ENCODE measurements at regions not wholly inside any gene's neighbourhood (a gene's known extent, or its start where the extent isn't known, plus 50 kb on each side); places are given as distances from the start of the nearest gene placed in this dataset.
"Not testable (repeated sequence)": the region's sequence is repeated elsewhere in the genome, so short reads cannot be mapped to it uniquely, and the experiment has no call there.

DNA sequence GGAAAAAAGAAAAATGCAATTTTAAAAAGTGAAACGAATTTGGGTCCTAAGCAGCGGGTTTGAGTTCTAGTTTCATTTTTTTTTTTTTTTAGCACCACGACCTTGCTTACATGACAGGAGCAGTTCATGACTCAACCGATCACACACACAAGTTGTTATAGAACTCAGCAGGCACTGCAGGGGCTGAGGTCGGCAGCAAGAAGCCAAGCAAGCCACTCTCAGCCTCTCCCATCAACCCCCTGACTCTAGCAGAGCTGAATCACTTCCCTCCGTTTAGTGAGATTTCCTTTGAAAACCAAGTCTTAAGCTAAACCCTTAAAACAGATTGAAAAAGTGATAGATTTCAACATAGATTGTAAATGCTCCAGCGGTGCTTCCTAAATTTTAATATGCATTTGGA, 520.8 kb downstream of the HAPSTR1 start:
- H3K36me3 ChIP-seq (ENCODE audit: insufficient read depth, low read length): no peaks in the 10 kb centered on the region
- peaks cover 5% of the 10 kb centered on the region; the same call in 1 of the 2 replicates for H3K4me1 ChIP-seq (ENCODE audit: insufficient read depth, low read length)
- 45% methylated on average over 7 of the region's 7 CpGs for WGBS
- no peaks in the 10 kb centered on the region for H3K9me3 ChIP-seq (ENCODE audit: insufficient read depth, low read depth, low read length)
- H3K4me3 ChIP-seq (ENCODE audit: low read length): no peak overlapping the region
- no peak overlapping the region for H3K27ac ChIP-seq (ENCODE audit: low read depth, low read length)
- H3K9ac ChIP-seq (ENCODE audit: low read depth, low read length): no peak overlapping the region
- H3K27me3 ChIP-seq (ENCODE audit: insufficient read depth, low read length): no peaks in the 10 kb centered on the region

DNA sequence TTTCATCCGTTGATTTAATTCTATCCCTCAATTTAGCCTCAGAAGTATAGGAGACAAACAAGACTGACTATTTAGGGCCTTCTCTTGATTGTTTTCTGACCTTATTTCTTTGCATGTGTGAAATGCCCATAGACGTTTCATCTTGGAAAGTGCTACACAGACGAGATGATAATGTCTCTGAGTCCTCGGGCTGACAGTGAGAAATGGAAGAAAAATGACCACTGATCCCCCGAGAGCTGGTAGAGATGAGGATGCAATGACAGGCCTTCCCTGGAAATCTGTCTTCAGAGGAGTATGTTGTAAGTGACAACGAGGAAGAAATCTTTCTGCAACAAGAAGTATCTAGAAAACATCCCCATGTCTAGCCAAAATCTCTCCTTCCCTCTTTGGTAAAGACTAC, 522.9 kb downstream of the HAPSTR1 start:
- no peak overlapping the region for H3K4me3 ChIP-seq (ENCODE audit: low read length)
- 91% methylated on average over 6 of the region's 6 CpGs for WGBS
- H3K4me1 ChIP-seq (ENCODE audit: insufficient read depth, low read length): peaks cover 5% of the 10 kb centered on the region; the same call in 1 of the 2 replicates

GRCh38 chr16:9622268-9622667, 530.8 kb downstream of the HAPSTR1 start:
- 95% methylated on average over 4 of the region's 4 CpGs for WGBS
- H3K4me1 ChIP-seq (ENCODE audit: insufficient read depth, low read length): no peaks in the 10 kb centered on the region
- H3K4me3 ChIP-seq (ENCODE audit: low read length): no peak overlapping the region
- no peaks in the 10 kb centered on the region for H3K36me3 ChIP-seq (ENCODE audit: insufficient read depth, low read length)
- H3K9ac ChIP-seq (ENCODE audit: low read depth, low read length): no peak overlapping the region
- H3K27ac ChIP-seq (ENCODE audit: low read depth, low read length): no peak overlapping the region
- H3K9me3 ChIP-seq (ENCODE audit: insufficient read depth, low read depth, low read length): 0 out of 2 replicates have a peak, but pooled peaks cover 5% of the 10 kb centered on the region
- H3K27me3 ChIP-seq (ENCODE audit: insufficient read depth, low read length): no peaks in the 10 kb centered on the region

More for the DNA sequence above, 522.9 kb downstream of the HAPSTR1 start:
- H3K9ac ChIP-seq (ENCODE audit: low read depth, low read length): no peak overlapping the region
- H3K27ac ChIP-seq (ENCODE audit: low read depth, low read length): no peak overlapping the region
- no peaks in the 10 kb centered on the region for H3K36me3 ChIP-seq (ENCODE audit: insufficient read depth, low read length)
- H3K9me3 ChIP-seq (ENCODE audit: insufficient read depth, low read depth, low read length): no peaks in the 10 kb centered on the region
- no peaks in the 10 kb centered on the region for H3K27me3 ChIP-seq (ENCODE audit: insufficient read depth, low read length)

DNA sequence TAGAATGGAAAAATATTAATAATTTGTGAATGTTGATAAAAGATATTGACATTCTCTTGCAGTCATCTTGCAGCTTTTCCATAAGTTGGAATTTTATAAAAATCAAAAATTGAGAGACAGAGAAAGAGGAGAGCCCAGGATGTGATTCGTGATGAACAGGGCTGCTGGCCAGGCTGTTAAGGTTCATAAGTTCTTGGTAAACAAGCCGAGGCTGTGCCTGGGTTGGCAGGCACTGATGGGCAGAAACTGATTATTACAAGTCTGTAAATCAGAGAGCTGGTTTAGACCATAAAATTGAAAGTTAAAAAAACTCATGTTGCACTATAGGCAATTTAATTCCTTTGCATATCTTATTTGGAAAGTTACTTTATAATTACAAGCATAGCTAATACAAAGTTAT, 533.7 kb downstream of the HAPSTR1 start:
- H3K36me3 ChIP-seq (ENCODE audit: insufficient read depth, low read length): no peaks in the 10 kb centered on the region
- H3K4me3 ChIP-seq (ENCODE audit: low read length): no peak overlapping the region
- no peak overlapping the region for H3K27ac ChIP-seq (ENCODE audit: low read depth, low read length)
- no peak overlapping the region for H3K9ac ChIP-seq (ENCODE audit: low read depth, low read length)
- no peaks in the 10 kb centered on the region for H3K4me1 ChIP-seq (ENCODE audit: insufficient read depth, low read length)
- WGBS: 90% methylated on average over 2 of the region's 2 CpGs
- 0 out of 2 replicates have a peak, but pooled peaks cover 4% of the 10 kb centered on the region for H3K9me3 ChIP-seq (ENCODE audit: insufficient read depth, low read depth, low read length)
- H3K27me3 ChIP-seq (ENCODE audit: insufficient read depth, low read length): no peaks in the 10 kb centered on the region

GRCh38 chr16:9627427-9627826, 536.0 kb downstream of the HAPSTR1 start:
- H3K36me3 ChIP-seq (ENCODE audit: insufficient read depth, low read length): no peaks in the 10 kb centered on the region
- WGBS: 95% methylated on average over 5 of the region's 5 CpGs
- H3K27ac ChIP-seq (ENCODE audit: low read depth, low read length): no peak overlapping the region

DNA sequence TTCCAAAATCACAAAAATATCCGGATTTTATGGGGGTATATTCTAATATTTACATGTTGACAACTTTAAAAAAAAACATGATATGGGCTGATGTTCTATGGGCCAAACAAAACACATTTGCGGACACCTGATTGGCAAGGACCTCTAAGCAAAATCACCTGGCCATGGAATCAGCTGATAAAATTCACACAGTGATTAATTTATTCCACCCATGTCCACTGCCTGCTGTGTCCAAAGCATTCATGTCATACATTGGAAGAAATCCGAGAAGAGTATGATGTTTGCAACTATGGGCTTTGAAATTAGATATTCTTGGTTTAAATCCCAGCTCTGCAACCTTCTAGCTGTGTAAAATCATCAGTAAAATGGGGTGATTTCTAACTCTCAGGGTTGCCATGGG, 538.7 kb downstream of the HAPSTR1 start:
- Histone ChIP-seq H3K36me3 (ENCODE audit: insufficient read depth, low read length) (no peaks in the 10 kb centered on the region), H3K27ac (ENCODE audit: low read depth, low read length) (no peak overlapping the region), H3K4me3 (ENCODE audit: low read length) (no peak overlapping the region), H3K4me1 (ENCODE audit: insufficient read depth, low read length) (no peaks in the 10 kb centered on the region), H3K9ac (ENCODE audit: low read depth, low read length) (no peak overlapping the region), H3K27me3 (ENCODE audit: insufficient read depth, low read length) (no peaks in the 10 kb centered on the region), H3K9me3 (ENCODE audit: insufficient read depth, low read depth, low read length) (peaks cover 20% of the 10 kb centered on the region)
- 90% methylated on average over 2 of the region's 3 CpGs for WGBS

More at GRCh38 chr16:9627427-9627826, 536.0 kb downstream of the HAPSTR1 start:
- no peak overlapping the region for H3K9ac ChIP-seq (ENCODE audit: low read depth, low read length)
- 0 out of 2 replicates have a peak, but pooled peaks cover 4% of the 10 kb centered on the region for H3K9me3 ChIP-seq (ENCODE audit: insufficient read depth, low read depth, low read length)
- no peaks in the 10 kb centered on the region for H3K27me3 ChIP-seq (ENCODE audit: insufficient read depth, low read length)
- no peak overlapping the region for H3K4me3 ChIP-seq (ENCODE audit: low read length)
- no peaks in the 10 kb centered on the region for H3K4me1 ChIP-seq (ENCODE audit: insufficient read depth, low read length)

GRCh38 chr16:9630985-9631384, 539.5 kb downstream of the HAPSTR1 start:
- no peaks in the 10 kb centered on the region for H3K4me1 ChIP-seq (ENCODE audit: insufficient read depth, low read length)
- H3K9me3 ChIP-seq (ENCODE audit: insufficient read depth, low read depth, low read length): peaks cover 20% of the 10 kb centered on the region
- H3K9ac ChIP-seq (ENCODE audit: low read depth, low read length): no peak overlapping the region
- H3K36me3 ChIP-seq (ENCODE audit: insufficient read depth, low read length): no peaks in the 10 kb centered on the region
- H3K27ac ChIP-seq (ENCODE audit: low read depth, low read length): no peak overlapping the region
- H3K27me3 ChIP-seq (ENCODE audit: insufficient read depth, low read length): no peaks in the 10 kb centered on the region
- 94% methylated on average over 4 of the region's 4 CpGs for WGBS
- H3K4me3 ChIP-seq (ENCODE audit: low read length): no peak overlapping the region

DNA sequence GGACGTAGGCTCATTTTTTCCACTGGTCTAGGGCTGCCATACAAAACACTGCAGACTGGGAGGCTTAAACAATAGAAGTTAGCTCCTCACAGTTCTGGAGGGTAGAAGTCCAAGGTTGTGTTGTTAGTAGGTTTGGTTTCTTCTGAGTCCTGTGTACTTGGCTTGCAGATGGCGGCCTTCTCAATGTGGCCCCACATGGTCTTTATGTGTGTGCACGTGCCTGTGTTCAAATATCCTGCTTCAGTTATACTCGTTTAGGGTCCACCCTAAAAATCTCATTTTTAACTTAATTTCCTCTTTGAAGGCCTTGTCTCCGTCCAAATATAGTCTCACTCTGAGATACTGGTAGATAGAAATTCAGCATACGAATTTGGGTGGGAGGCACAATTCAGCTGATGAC, 542.4 kb downstream of the HAPSTR1 start:
- no peak overlapping the region for H3K4me3 ChIP-seq (ENCODE audit: low read length)
- H3K9ac ChIP-seq (ENCODE audit: low read depth, low read length): no peak overlapping the region
- no peak overlapping the region for H3K27ac ChIP-seq (ENCODE audit: low read depth, low read length)
- no peaks in the 10 kb centered on the region for H3K27me3 ChIP-seq (ENCODE audit: insufficient read depth, low read length)
- H3K9me3 ChIP-seq (ENCODE audit: insufficient read depth, low read depth, low read length): peaks cover 20% of the 10 kb centered on the region
- no peaks in the 10 kb centered on the region for H3K4me1 ChIP-seq (ENCODE audit: insufficient read depth, low read length)
- WGBS: 79% methylated on average over 6 of the region's 6 CpGs
- no peaks in the 10 kb centered on the region for H3K36me3 ChIP-seq (ENCODE audit: insufficient read depth, low read length)

DNA sequence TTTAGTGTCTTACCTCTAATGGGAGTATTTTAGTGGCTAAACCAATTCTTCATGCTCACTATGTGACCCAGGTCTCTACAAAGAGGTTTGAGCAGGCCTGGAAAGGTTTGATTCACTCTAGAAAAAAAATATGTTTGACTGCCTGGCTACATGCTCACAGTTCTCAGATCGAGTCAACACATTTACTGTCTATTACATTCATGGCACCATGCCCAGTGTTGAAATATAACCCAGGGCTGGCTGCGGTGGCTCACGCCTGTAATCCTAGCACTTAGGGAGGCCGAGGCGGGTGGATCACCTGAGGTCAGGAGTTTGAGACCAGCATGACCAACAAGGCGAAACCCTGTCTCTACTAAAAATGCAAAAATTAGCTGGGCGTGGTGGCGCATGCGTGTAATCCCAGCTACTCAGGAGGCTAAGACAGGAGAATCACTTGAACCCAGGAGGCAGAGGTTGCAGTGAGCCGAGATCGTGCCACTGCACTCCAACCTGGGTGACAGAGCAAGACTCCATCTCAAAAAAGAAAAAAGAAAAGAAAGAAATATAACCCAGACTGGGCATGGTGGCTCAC, 543.8 kb downstream of the HAPSTR1 start:
- not testable (repeated sequence) for H3K36me3 ChIP-seq (ENCODE audit: insufficient read depth, low read length); H3K27ac ChIP-seq (ENCODE audit: low read depth, low read length); H3K9ac ChIP-seq (ENCODE audit: low read depth, low read length); H3K4me3 ChIP-seq (ENCODE audit: low read length); H3K27me3 ChIP-seq (ENCODE audit: insufficient read depth, low read length); H3K4me1 ChIP-seq (ENCODE audit: insufficient read depth, low read length)
- WGBS: 95% methylated on average over 11 of the region's 11 CpGs
- H3K9me3 ChIP-seq (ENCODE audit: insufficient read depth, low read depth, low read length): peaks cover 20% of the 10 kb centered on the region

DNA sequence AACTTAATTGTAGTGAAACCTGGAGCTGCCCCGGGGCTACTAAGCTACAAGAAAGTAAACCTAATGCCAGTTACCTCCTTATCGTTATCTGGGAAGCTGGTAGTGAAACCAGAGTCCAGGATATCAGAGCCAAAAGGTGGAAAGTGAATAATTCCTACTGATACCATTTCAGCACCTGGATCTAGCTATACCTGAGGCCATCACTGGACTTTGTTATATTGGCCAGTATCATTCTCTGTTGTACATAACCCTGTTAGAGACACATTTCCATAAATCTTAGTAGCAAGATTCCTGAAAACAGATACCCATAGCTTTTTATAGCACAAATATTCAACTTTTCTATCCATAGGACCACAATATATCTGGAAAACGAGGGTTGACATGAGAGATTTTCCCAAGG, 538.0 kb downstream of the GRIN2A start:
- H3K4me3 ChIP-seq (ENCODE audit: low read length): no peak overlapping the region
- no peaks in the 10 kb centered on the region for H3K4me1 ChIP-seq (ENCODE audit: insufficient read depth, low read length)
- H3K9me3 ChIP-seq (ENCODE audit: insufficient read depth, low read depth, low read length): no peaks in the 10 kb centered on the region
- WGBS: 96% methylated on average over 3 of the region's 3 CpGs
- H3K27ac ChIP-seq (ENCODE audit: low read depth, low read length): no peak overlapping the region
- H3K36me3 ChIP-seq (ENCODE audit: insufficient read depth, low read length): no peaks in the 10 kb centered on the region
- no peak overlapping the region for H3K9ac ChIP-seq (ENCODE audit: low read depth, low read length)
- H3K27me3 ChIP-seq (ENCODE audit: insufficient read depth, low read length): no peaks in the 10 kb centered on the region

DNA sequence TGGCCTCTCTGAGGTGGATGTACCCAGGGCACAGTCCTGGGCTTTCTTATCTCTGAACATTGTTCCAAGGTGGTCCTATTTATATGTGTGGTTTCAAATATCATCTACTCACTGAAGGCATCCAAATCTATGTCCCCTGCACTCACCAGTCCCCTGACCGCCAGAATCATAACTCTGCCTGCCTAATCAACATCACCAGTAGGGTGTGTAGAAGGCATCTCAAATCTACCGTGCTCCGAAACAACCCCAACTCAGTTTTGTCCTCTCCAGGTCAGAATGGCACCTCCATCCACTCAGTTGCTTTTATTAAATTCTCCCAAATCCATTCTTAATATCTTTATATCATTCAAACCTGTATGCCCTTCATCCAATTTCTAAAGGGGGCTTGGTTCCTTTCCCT, 536.3 kb downstream of the GRIN2A start:
- Histone ChIP-seq H3K36me3 (ENCODE audit: insufficient read depth, low read length) (no peaks in the 10 kb centered on the region), H3K27ac (ENCODE audit: low read depth, low read length) (no peak overlapping the region), H3K9ac (ENCODE audit: low read depth, low read length) (no peak overlapping the region), H3K27me3 (ENCODE audit: insufficient read depth, low read length) (no peaks in the 10 kb centered on the region), H3K4me1 (ENCODE audit: insufficient read depth, low read length) (no peaks in the 10 kb centered on the region), H3K9me3 (ENCODE audit: insufficient read depth, low read depth, low read length) (no peaks in the 10 kb centered on the region), H3K4me3 (ENCODE audit: low read length) (no peak overlapping the region)
- WGBS: 82% methylated on average over 3 of the region's 3 CpGs

Measured in HUES64 (cell line).